Ovary (tissue), 3 donors: ENCODE measurements at regions not wholly inside any gene's neighbourhood (a gene's known extent, or its start where the extent isn't known, plus 50 kb on each side); places are given as distances from the start of the nearest gene placed in this dataset.
"Not testable (repeated sequence)": the region's sequence is repeated elsewhere in the genome, so short reads cannot be mapped to it uniquely, and the experiment has no call there.

Source experiments
- POLR2A ChIP-seq: fragments of 450-650 bp; IDR thresholded peaks from one replicate; pipeline ENCODE4 v1.6.1; 2017; ENCODE audit warnings: antibody characterized with exemption, mild to moderate bottlenecking, moderate library complexity
- TF ChIP-seq, protein P1 (sequence below), 3 donors: fragments of 450-650 bp in 2 of 3; fragments of 200-600 bp in 1 of 3; IDR thresholded peaks; one replicate each; pipeline versions ENCODE4 v1.5.1 to v1.8.0; 2016 to 2022; ENCODE audit warnings: antibody characterized with exemption in 3 of 3, mild to moderate bottlenecking in 1 of 3
- donor health status: DM: no; HTN: no; CAD: no.

DNA sequence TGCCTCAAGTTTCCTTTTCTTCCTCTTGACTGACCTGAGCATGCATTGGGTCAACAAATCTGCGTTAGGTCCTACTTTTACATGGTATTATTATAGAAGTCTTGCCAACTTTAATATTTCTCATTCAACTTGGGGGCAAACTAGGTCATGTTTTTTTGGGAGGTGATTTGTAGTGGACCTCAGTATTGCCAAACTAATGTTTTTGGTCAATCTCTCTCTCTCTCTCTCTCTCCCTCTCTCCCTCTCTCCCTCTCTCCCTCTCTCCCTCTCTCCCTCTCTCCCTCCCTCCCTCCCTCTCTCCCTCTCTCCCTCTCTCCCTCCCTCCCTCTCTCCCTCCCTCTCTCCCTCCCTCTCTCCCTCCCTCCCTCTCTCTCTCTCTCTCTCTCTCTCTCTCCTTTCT lies 848.9 kb downstream of the MCTP2 start:
- TF ChIP-seq, protein P1, sequence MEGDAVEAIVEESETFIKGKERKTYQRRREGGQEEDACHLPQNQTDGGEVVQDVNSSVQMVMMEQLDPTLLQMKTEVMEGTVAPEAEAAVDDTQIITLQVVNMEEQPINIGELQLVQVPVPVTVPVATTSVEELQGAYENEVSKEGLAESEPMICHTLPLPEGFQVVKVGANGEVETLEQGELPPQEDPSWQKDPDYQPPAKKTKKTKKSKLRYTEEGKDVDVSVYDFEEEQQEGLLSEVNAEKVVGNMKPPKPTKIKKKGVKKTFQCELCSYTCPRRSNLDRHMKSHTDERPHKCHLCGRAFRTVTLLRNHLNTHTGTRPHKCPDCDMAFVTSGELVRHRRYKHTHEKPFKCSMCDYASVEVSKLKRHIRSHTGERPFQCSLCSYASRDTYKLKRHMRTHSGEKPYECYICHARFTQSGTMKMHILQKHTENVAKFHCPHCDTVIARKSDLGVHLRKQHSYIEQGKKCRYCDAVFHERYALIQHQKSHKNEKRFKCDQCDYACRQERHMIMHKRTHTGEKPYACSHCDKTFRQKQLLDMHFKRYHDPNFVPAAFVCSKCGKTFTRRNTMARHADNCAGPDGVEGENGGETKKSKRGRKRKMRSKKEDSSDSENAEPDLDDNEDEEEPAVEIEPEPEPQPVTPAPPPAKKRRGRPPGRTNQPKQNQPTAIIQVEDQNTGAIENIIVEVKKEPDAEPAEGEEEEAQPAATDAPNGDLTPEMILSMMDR (IDR thresholded peaks at IDR 0.05): not testable (repeated sequence)
- TF ChIP-seq POLR2A: not testable (repeated sequence)
